ENCODE measurements at regions not wholly inside any gene's neighbourhood (a gene's known extent, or its start where the extent isn't known, plus 50 kb on each side); places are given as distances from the start of the nearest gene placed in this dataset.

DNA sequence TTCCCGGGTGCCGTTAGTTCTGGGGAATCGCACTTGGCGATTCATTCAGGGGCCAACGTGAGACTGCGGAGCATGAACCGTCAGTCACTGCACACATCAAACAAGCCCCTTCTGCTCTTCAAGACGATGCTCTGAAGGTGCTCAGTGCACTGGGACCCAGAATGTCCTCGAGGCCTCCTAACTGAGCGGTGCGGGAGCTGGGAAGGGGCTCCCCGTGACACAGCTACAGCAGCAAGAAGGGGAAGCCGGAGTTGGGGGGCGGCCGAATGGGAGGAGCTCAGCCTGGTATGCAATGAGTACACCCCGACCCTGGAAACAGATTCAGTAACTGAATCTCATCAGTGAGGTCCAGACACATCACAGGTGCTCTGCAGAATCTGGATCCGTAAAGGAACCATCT is 150.8 kb downstream of the SHANK2 start:
- intact Hi-C loops (cut with micrococcal nuclease) = no loop called here
- H3K9ac ChIP-seq (ENCODE audit: low read length) = no peak overlapping the region
- H4K20me1 ChIP-seq (ENCODE audit: low read length) = no peaks in the 10 kb centered on the region
- no peaks in the 10 kb centered on the region for H3K9me3 ChIP-seq (ENCODE audit: low read length)
- no peaks in the 10 kb centered on the region for H3K79me2 ChIP-seq (ENCODE audit: low read length)
- ATAC-seq = no peak
- peaks cover 30% of the 10 kb centered on the region for H3K4me1 ChIP-seq (ENCODE audit: insufficient read depth, low read length)
- ChIA-PET POLR2A (ENCODE audit: unreplicated experiment) (no interaction called here), CTCF (no interaction called here)
- no TSS peak for BruUV-seq (replicated peaks)
- DNase-seq = no peak
- no peak overlapping the region for H3K4me3 ChIP-seq (ENCODE audit: low read length)
- no peak overlapping the region for H3K27ac ChIP-seq (ENCODE audit: low read length)
- H3K4me2 ChIP-seq (ENCODE audit: low read length) = no peak overlapping the region
- no peak for TF ChIP-seq EZH2 (IDR thresholded peaks at IDR 0.05; ENCODE audit: low read length, unreplicated experiment)
- no peak for TF ChIP-seq EZH2phosphoT487 (IDR thresholded peaks at IDR 0.05; ENCODE audit: borderline replicate concordance, low read length)
- TF ChIP-seq, protein P1, sequence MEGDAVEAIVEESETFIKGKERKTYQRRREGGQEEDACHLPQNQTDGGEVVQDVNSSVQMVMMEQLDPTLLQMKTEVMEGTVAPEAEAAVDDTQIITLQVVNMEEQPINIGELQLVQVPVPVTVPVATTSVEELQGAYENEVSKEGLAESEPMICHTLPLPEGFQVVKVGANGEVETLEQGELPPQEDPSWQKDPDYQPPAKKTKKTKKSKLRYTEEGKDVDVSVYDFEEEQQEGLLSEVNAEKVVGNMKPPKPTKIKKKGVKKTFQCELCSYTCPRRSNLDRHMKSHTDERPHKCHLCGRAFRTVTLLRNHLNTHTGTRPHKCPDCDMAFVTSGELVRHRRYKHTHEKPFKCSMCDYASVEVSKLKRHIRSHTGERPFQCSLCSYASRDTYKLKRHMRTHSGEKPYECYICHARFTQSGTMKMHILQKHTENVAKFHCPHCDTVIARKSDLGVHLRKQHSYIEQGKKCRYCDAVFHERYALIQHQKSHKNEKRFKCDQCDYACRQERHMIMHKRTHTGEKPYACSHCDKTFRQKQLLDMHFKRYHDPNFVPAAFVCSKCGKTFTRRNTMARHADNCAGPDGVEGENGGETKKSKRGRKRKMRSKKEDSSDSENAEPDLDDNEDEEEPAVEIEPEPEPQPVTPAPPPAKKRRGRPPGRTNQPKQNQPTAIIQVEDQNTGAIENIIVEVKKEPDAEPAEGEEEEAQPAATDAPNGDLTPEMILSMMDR (conservative IDR thresholded peaks at IDR 0.05; ENCODE audit: low read depth, low read length) = no peak
- H3F3A ChIP-seq (ENCODE audit: low read length, unreplicated experiment) = peaks cover 7% of the 10 kb centered on the region
- no peaks in the 10 kb centered on the region for H3K36me3 ChIP-seq (ENCODE audit: low read depth, low read length)
- H2AFZ ChIP-seq (ENCODE audit: low read length) = no peak overlapping the region
- no peaks in the 10 kb centered on the region for H3K27me3 ChIP-seq (ENCODE audit: low read length)
- H3K9me2 ChIP-seq (replicated peaks; ENCODE audit: low read length) = no peaks in the 10 kb centered on the region

DNA sequence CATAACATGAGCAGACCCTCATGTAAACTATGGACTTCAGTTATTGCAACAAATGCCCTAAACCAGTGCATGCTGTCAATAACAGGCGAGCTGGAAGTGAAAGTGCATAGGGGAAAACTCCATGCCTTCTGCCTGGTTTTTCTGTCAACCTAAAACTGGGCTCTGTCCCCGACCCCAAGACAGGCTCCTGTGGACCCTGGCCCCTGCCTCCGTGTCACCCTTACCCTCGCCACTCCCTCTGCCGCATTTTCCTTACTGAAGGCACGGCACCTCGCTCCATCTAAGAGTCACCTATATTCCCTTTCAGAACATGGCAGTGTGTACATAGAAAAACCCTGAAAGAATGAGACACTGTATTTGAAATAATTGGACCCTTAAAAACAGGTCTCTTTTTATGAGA is 151.3 kb downstream of the SHANK2 start:
- H3K79me2 ChIP-seq (ENCODE audit: low read length) = no peaks in the 10 kb centered on the region
- H3K36me3 ChIP-seq (ENCODE audit: low read depth, low read length) = no peaks in the 10 kb centered on the region
- CTCF ChIA-PET = no interaction called here
- H4K20me1 ChIP-seq (ENCODE audit: low read length) = no peaks in the 10 kb centered on the region
- H3K4me1 ChIP-seq (ENCODE audit: insufficient read depth, low read length) = peaks cover 35% of the 10 kb centered on the region
- no peaks in the 10 kb centered on the region for H3K27me3 ChIP-seq (ENCODE audit: low read length)
- ATAC-seq (no peak), DNase-seq (no peak)
- intact Hi-C loops (cut with micrococcal nuclease) = no loop called here
- no TSS peak for BruUV-seq (replicated peaks)
- no peak overlapping the region for H3K9ac ChIP-seq (ENCODE audit: low read length)
- no peak overlapping the region for H2AFZ ChIP-seq (ENCODE audit: low read length)
- H3F3A ChIP-seq (ENCODE audit: low read length, unreplicated experiment) = peaks cover 7% of the 10 kb centered on the region
- no peak overlapping the region for H3K4me2 ChIP-seq (ENCODE audit: low read length)
- no peak overlapping the region for H3K27ac ChIP-seq (ENCODE audit: low read length)
- H3K9me2 ChIP-seq (replicated peaks; ENCODE audit: low read length) = no peaks in the 10 kb centered on the region
- POLR2A ChIA-PET (ENCODE audit: unreplicated experiment) = no interaction called here
- TF ChIP-seq, protein P1 (conservative IDR thresholded peaks at IDR 0.05; ENCODE audit: low read depth, low read length) = no peak
- TF ChIP-seq EZH2 (IDR thresholded peaks at IDR 0.05; ENCODE audit: low read length, unreplicated experiment) (no peak), EZH2phosphoT487 (IDR thresholded peaks at IDR 0.05; ENCODE audit: borderline replicate concordance, low read length) (no peak)
- no peak overlapping the region for H3K4me3 ChIP-seq (ENCODE audit: low read length)
- H3K9me3 ChIP-seq (ENCODE audit: low read length) = no peaks in the 10 kb centered on the region

DNA sequence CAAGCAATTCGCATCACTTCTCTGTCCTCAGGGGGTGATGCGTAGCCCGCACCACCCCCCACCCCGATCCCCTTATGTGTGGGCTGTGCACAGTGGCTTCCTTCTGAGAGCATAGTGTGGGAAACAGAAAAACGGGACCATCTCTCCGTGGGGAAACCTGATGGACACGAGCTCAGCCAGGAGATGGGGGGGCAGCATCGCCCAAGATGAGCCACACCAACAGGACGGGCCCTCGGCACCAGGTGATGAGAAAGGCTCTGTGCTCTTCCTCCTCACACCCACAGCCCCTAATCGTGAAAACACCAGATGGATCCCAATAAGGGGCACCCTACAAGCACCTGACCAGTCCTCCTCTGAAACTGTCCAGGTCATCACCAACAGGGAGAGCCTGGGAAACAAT is 153.6 kb downstream of the SHANK2 start:
- Histone ChIP-seq H3K4me3 (ENCODE audit: low read length) (no peak overlapping the region), H3K9me2 (replicated peaks; ENCODE audit: low read length) (no peaks in the 10 kb centered on the region), H3K79me2 (ENCODE audit: low read length) (no peaks in the 10 kb centered on the region), H2AFZ (ENCODE audit: low read length) (no peak overlapping the region), H3K4me2 (ENCODE audit: low read length) (no peak overlapping the region), H3K36me3 (ENCODE audit: low read depth, low read length) (peaks cover 4% of the 10 kb centered on the region; the same call in 1 of the 2 replicates), H3K4me1 (ENCODE audit: insufficient read depth, low read length) (peaks cover 29% of the 10 kb centered on the region), H3K27me3 (ENCODE audit: low read length) (no peaks in the 10 kb centered on the region), H3K9me3 (ENCODE audit: low read length) (no peaks in the 10 kb centered on the region), H4K20me1 (ENCODE audit: low read length) (no peaks in the 10 kb centered on the region), H3K9ac (ENCODE audit: low read length) (no peak overlapping the region), H3F3A (ENCODE audit: low read length, unreplicated experiment) (peaks cover under 1% of the 10 kb centered on the region), H3K27ac (ENCODE audit: low read length) (no peak overlapping the region)
- intact Hi-C loops (cut with micrococcal nuclease) = no loop called here
- ATAC-seq (no peak), DNase-seq (no peak)
- BruUV-seq (replicated peaks) = no TSS peak
- CTCF ChIA-PET = no interaction called here
- POLR2A ChIA-PET (ENCODE audit: unreplicated experiment) = no interaction called here
- TF ChIP-seq, protein P1 (conservative IDR thresholded peaks at IDR 0.05; ENCODE audit: low read depth, low read length) = no peak
- TF ChIP-seq EZH2 (IDR thresholded peaks at IDR 0.05; ENCODE audit: low read length, unreplicated experiment) (no peak), EZH2phosphoT487 (IDR thresholded peaks at IDR 0.05; ENCODE audit: borderline replicate concordance, low read length) (no peak)
